ENCODE measurements at regions not wholly inside any gene's neighbourhood (a gene's known extent, or its start where the extent isn't known, plus 50 kb on each side); places are given as distances from the start of the nearest gene placed in this dataset.
"Not testable (repeated sequence)": the region's sequence is repeated elsewhere in the genome, so short reads cannot be mapped to it uniquely, and the experiment has no call there.

DNA sequence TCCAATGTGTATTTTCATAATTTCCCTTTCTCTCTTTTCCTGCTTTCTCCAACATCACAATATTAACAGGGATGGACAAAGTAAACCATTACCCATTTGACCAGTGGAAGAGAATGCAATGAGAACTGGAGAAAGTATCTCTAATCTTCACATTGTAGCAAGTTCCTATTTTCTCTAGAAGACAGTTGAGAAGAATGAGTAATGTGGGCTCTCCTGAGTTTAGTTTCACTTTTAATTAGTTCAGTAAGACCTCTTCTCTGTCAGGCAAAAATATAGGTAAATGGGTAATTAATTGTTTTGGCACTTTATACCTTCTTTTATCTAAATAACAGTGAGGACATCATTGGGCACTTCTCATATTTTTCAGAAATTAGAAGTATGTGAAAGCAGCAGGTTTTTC is 602.0 kb downstream of the GLUD2 start:
- DNase-seq (ENCODE audit: low read depth): no peak

DNA sequence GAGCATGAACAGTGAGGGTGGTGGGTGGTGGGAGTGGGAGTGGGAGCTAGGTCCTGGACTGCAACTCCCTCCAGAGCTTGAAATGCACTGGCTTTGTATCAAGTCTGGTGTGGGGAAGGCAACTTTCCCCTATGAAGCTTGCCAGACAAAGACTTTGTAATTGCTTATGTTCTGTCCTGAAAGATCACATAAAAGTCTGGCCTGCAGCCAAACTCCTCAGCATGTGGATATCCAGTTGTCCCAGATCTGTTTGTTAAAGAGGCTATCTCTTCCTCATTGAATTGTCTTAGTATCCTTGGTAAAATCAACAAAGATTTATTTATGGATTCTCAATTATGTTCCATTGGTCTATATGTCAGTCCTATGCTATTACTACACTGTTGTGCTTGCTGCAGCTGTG is 607.9 kb downstream of the GLUD2 start:
- DNase-seq (ENCODE audit: low read depth): no peak

DNA sequence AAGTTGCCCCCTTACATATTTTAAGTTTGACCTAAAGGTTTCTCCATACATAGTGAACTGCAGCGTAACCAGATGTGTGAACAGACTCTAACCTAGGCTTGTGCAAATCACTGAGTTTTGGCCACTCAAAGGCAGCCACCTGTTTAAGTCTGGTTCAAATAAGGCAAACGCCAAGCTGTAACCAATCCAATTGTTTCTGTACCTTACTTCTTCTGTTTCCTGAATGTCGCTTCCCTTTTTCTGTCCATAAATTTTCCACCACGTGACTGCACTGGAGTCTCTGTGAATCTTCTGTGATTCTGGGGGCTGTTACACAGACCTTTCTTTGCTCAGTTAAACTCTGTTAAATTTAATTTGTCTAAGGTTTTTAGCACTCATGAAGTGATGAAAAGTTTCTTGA is 618.8 kb downstream of the GLUD2 start:
- no peak for DNase-seq (ENCODE audit: low read depth)

DNA sequence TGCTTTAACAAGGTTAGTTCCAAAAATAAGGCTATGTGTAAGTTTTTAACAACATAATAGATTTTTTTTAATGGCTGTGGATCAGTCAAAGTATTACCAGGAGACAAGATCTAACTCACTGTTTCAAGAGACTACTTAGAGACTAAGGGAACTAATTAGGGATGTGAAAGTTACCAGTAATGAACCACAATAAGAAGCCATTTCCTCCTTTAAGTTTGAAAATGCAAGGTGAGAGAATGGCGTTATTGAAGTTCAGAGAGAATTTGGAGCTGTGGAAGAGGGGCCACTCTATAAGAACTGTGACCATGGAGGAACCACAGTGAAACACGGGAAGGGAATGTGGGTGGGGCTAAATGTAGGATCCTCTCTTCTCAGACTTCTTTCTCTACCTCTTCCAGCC is 624.2 kb downstream of the GLUD2 start:
- DNase-seq (ENCODE audit: low read depth): no peak

DNA sequence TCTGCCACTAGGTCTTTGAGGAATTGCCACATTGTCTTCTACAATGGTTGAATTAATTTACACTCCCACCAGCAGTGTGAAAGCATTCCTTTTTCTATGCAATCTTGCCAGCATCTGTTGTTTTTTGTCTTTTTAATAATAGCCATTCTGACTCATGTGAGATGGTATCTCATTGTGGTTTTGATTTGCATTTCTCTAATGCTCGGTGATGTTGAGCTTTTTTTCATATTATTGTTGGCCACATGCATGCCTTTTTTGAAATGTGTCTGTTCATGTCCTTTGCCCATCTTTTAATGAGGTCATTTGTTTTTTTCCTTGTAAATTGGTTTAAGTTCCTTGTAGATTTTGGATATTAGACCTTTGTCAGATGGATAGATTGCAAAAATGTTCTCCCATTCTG is 661.8 kb downstream of the GLUD2 start:
- not testable (repeated sequence) for DNase-seq (ENCODE audit: low read depth)

DNA sequence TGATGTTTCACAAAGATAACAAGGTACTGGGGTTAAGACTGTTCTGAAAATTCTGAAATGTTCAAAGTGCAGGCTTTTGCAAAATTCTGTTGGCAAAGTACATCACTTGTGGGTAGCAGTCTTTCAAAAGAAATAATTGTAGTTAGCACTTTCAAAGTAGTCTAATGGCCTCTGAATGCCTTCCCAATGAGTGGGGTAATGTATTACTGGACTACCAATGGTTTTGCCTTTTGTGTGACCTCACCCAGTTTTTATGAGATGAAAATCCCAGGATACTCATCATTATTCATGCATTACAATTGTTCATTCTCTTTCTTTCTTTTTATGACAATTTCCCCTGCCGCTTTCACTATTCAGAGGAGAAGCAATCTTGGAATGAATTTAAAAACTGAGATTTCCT is 686.1 kb downstream of the GLUD2 start:
- DNase-seq (ENCODE audit: low read depth): no peak

DNA sequence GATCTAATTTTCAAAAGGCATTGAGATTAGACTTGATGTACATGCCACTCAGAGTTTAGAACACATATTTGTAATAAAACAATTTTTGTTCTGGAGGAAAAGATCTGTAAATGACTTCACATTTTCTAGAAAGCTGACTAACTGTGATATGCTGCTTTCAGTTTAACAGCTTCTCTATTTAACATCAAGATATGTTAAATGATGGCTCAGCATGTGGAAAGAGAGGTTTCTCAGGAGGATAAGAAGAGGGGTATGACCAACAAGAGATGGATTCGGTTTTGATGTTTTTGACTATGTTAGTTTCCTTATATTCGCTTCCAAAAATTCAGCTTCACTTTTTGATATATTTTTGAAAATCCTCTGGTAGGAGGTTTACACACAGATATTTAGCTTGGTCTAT is 698.7 kb downstream of the GLUD2 start:
- DNase-seq (ENCODE audit: low read depth): no peak

DNA sequence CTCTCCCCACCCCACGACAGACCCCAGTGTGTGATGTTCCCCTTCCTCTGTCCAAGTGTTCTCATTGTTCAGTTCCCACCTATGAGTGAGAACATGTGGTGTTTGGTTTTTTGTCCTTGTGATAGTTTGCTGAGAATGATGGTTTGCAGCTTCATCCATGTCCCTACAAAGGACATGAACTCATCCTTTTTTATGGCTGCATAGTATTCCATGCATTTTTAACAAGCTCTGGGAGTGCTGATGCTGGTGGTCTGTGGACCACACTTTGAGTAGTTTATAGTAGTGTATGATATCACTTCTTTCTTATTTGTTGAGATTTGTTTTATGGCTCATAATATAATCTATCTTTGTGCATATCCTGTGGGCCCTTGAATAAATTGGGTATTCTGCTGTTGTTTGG is 706.2 kb downstream of the GLUD2 start:
- not testable (repeated sequence) for DNase-seq (ENCODE audit: low read depth)

DNA sequence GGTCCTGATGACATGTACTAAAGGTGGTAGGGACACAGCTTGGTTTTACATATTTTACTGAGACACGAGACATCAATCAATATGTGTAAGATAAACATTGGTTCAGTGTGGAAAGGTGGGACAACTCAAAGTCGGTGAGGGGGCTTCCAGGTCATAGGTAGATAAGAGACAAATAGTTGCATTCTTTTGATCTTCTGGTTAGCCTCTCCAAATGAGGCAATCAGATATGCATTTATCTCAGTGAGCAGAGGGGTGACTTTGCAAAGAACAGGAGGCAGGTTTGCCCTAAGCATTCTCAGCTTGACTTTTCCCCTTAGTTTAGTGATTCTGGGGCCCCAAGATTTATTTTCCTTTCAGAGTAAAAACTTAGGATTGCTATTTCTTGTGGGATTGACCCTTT is 706.9 kb downstream of the GLUD2 start:
- no peak for DNase-seq (ENCODE audit: low read depth)

DNA sequence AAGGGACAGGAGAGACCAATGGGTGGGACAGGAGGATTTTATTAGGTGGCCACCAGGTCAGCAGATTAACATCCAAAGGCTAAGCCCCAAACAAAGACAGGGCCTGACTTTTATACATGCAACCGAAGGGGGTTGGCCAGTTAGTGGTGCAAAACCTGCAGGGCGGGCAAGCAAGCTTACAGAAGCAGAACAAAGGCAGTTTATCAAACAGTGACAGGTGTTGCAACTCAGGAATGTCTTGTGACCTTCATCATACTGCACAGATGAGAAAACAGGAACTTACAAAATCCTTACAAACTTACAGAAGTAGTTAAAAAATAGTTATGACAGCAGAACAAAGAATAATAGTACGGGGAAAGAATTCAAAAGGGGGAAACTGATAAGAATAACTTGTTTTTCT is 708.1 kb downstream of the GLUD2 start:
- DNase-seq (ENCODE audit: low read depth): no peak

DNA sequence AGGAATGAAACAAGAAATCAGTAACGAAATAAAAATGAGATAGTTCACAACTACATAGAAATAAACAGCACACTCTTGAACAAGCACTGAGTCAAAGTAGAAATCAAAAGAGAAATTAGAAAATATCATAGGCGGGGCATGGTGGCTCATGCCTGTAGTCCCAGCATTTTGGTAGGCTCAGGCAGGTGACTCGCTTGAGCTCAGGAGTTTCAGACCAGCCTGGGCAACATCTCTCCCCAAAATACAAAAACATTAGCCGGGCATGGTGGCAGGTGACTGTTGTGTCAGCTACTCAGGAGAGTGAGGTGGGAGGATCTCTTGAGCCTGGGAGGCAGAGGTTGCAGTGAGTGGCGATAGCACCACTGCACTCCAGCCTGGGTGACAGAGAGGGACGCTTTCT is 714.4 kb downstream of the GLUD2 start:
- DNase-seq (ENCODE audit: low read depth): no peak

DNA sequence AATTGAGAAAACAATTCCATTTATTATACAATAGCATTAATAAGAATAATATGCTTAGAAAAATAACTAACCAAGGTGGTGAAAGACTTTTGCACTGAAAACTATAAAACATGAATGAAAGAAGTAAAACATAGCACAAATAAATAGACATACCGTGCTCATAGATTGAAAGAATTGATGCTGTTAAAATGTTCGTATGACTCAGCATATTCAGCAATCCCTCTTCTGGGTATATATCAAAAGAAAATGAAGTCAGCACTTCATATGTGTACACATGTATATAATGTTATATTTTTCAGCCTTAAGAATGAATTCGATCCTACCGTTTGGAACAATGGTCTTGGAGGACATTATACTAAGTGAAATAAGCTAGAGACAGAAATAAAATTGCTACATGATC is 716.3 kb downstream of the GLUD2 start:
- no peak for DNase-seq (ENCODE audit: low read depth)

DNA sequence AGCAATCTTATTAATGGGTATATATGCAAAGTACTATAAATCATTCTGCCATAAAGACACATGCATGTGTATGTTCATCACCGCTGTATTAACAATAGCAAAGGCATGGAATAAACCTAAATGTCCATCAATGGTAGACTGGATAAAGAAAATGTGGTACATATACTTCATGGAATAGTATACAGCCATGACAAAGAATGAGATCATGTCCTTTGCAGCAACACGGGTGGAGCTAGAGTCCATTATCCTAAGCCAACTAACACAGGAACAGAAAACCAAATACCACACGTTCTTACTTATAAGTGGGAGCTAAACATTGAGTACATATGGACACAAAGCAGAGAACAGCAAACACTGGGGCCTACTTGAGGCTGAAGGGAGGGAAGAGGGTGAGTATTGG is 720.8 kb downstream of the GLUD2 start:
- not testable (repeated sequence) for DNase-seq (ENCODE audit: low read depth)

DNA sequence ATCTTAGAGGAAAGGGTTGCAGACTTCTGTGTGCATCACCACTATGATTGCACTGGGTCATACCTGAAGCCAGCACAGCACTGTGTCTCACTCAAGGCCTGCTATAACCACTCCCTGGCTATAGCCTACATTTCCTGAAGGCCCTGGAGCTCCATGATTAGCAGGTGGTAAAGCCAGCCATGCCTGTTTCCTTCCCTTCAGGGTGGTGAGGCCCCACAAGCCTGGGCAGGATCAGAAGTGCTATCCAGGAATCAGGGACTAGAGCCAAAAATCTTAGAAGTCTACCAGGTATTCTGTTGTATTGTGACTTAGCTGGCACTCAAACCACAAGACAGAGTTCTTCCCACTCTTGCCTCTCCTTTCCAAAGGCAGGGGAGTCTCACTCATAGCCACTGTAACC is 734.6 kb downstream of the GLUD2 start:
- DNase-seq (ENCODE audit: low read depth): no peak

DNA sequence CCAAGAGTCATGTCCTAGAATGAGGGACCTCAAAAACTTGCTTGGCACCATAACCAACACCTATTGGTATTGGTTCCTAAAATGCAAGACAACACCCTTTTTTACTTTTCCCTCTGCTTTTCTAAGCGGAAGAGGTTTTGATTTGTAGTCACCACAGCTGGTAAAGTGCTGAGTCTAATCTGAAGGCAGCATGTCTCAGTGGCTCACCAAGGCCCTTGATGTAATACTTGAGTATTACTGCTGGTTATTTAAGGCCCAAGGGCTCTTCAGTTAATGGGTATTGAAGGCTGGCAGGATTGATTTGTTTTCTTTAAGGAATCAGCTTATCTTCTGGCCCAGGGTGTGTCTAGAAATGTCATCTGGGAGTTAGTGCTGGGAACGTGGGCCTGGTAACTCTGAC is 735.1 kb downstream of the GLUD2 start:
- no peak for DNase-seq (ENCODE audit: low read depth)

DNA sequence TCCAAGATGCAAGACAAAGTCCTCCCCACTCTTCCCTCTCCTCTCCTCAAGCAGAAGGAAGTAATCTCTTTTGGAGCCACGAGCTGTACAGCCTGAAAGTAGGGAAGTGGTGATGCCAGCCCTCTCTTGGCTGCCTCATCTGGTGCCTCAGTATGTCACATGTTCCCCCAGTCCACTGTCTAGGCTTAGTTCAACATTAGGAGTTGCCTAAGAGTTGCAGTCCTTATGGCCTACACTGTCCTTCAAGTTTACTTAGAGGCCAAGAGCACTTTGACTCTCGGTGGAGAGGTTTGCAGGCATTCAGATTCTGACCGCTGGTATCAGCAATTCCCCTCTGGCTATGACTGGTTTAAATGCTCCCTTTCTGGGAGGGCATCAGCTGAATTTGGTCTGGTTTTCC is 735.6 kb downstream of the GLUD2 start:
- DNase-seq (ENCODE audit: low read depth): no peak

DNA sequence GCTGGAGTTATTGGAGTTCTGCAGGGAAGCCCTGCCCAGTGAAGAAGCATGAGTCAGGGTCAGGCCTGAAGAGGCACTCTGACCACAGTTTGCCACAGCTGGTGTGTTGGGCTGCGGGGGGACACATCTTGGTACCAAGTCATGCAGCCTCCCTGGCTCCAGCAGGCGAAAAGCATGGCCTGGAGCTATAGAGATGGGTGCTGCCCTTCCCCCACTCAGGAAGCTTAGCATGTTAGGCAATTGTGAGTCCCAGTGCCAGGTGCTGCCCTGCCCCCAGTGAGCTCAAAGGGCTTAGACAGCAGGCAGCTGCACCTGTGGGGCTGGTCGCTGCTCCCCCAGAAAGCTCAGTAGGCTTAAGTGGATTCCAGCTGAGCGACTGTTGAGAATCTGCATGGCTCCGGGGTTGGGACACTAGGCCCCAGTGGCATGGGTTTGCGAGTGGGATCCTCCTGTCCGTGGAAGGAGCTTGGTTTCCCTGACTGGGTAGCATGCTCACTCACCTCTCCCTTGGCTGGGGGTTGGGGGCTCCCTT is 755.5 kb downstream of the GLUD2 start:
- no peak for DNase-seq (ENCODE audit: low read depth)

DNA sequence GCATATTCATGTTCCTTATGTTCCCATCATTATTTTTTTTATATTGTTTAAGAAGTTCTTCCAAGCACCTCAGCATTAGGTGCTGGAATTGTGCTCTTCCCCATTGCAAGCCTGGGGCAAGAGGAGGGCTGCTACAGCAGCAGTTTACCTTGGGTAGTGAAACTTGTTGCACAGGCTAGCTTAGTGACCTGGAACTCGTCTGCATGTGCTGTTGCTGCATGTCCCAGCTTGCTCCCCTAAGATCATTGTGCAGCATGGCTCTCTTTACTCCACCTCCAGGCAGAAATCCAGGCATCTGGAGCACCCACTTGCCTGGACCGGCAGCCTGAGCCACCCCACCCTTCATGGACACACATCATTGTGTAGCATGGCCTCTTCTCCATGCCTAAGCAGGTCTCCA is 776.0 kb downstream of the GLUD2 start:
- no peak for DNase-seq (ENCODE audit: low read depth)

DNA sequence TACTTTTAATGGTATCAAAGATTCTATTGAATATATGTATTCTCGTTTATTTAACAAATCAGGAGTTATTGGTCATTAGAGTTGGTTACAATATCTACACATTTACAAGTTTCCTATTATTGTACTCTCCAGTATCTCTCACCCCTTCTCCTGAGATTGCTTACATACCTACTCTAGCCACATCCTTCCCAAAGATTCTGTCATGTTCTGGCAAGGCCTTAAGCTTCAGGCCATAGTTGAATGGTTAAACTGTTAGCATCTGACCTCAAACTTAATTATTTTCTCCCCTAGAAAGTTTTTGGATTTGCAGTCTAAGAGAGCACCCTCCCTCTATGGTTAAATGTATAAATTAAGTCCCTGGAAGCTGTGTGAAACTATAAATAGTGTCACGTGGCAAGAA is 784.2 kb downstream of the GLUD2 start:
- DNase-seq (ENCODE audit: low read depth): no peak

DNA sequence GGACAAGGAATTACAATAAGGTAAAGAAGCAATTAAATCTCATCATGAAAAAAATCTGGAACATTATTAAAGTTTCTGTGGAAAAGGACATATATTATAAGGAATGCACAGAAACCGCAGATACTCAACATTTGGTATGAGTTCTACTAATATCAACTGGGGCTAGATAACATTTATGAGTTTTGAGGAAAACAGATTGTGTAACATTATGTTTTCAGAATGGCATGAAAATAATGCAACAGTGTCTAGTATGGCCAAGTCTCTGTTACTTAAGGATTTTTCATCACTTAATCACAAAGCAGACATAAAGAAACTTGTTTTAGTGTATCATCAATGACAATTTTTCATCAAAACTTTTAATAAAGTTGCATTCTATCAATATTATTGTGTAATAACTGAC is 785.0 kb downstream of the GLUD2 start:
- DNase-seq (ENCODE audit: low read depth): no peak

DNA sequence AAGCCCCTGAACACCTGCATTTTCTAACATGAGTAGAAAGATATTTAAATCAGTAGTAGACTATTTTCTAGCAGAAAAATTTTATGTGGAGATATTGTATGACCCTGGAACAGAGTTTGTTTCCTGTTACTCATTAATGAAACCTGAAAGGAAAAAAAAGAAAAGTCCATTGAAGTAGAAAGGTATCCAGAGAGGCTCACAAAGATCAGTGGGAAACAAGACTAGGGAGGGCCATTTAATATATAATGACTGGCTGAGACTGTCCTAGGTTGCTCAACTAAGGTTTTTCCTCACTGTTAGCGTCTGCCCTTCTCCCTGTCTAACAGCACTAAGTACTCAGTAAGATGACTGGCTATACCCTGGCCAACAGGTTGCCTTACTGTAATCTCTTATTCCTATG is 788.6 kb downstream of the GLUD2 start:
- no peak for DNase-seq (ENCODE audit: low read depth)

DNA sequence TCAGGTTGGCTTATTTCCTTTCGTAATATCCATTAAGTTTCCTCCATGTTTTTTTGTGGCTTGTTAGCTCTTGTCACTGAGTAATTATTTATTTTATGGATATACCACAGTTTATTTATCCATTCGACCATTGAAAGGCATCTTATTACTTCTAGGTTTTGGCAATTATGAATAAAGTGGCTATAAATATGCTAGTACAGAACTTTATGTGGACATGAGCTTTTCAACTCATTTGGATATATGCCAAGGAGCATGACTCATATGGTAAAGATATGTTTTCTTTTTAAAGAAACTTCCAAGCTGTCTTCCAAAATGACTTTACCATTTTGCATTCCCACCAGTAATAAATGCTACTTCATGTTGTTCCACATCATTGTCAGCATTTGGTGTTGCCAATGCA is 803.6 kb downstream of the GLUD2 start:
- no peak for DNase-seq (ENCODE audit: low read depth)

DNA sequence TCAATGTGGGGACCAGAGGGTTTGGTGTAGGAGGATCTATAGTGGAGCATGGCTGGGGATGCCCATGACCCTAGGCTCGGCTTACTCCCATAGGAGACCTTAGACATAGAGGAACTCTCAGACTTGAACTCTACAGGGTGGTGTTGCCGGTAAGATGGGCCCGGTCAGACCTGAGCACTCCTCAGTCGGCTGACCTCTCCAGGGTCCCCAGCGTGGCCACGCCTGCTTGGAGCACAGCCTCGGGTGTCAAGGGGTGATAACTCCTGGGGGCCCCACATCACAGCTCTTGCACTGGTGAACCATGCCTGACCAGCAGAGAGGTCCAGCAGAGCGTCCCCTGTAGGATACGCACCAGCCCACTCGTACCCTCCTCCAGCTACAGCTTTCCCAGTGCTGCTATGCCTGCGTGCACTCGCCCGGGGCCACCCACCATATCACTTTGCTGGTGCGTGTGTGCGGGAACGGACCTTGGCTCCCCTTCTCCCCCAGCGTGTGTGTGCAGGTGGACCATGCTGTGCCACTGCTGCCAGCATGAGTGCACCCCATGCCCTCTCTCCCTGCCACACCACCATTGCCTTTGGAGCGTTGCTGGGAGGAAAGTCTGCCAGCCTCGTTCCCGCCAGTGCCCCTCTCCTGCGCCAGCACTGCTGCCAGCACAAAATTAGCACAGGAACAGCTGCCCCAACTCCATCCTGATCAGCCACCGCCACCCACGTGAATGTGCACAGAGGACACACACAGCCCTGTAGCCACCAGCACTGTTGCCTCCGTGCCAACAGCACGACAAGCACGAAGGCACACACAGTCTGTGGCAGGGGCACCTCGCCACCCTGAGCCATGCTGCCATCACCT is 806.6 kb downstream of the GLUD2 start:
- no peak for DNase-seq (ENCODE audit: low read depth)

DNA sequence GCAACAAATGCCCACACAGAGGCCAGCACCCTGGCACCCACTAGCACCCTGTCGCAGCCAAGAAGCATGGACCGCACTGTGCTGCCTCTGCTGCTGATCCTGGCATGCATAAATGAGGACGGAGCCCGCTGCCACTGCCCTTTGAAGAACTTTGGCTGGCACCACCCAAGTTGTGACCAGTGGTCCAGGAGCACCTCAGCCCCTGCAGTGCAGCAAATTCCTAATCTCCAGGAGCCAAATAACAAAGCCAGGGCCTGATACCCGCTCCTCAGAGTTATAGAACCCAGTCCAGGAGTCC is 807.2 kb downstream of the GLUD2 start:
- DNase-seq (ENCODE audit: low read depth): no peak
